SK-N-SH (cell line): ENCODE measurements at regions not wholly inside any gene's neighbourhood (a gene's known extent, or its start where the extent isn't known, plus 50 kb on each side); places are given as distances from the start of the nearest gene placed in this dataset.

Experiments used
- CTCF ChIP-seq: fragments of 200-600 bp; sonication (generic); IDR thresholded peaks from 2 replicates; pipeline ENCODE4 v1.6.1; 2017; ENCODE audit warnings: antibody characterized with exemption, mild to moderate bottlenecking, moderate library complexity
- EZH2phosphoT487 ChIP-seq: fragments of 200-600 bp; sonication (generic); IDR thresholded peaks from 2 replicates; pipeline ENCODE4 v1.6.1; 2017; ENCODE audit warnings: low read depth, mixed run types, mild to moderate bottlenecking, antibody characterized with exemption, moderate library complexity, borderline replicate concordance
- FOXM1 ChIP-seq: IDR thresholded peaks from 2 replicates; pipeline ENCODE4 v1.4.0; 2012; ENCODE audit warnings: low read depth, mild to moderate bottlenecking
- RCOR1 ChIP-seq: fragments of 150-350 bp; IDR thresholded peaks from 2 replicates; pipeline ENCODE4 v1.6.1; 2017; ENCODE audit warnings: antibody characterized with exemption, low read length
- RFX5 ChIP-seq: IDR thresholded peaks from 2 replicates; pipeline ENCODE4 v1.6.1; 2012; ENCODE audit warnings: mild to moderate bottlenecking, improper control_type of control experiment, low read length
- TAF1 ChIP-seq: IDR thresholded peaks from 2 replicates; pipeline ENCODE4 v1.6.1; 2012; ENCODE audit warnings: low read depth, mild to moderate bottlenecking, low read length, moderate library complexity, borderline replicate concordance
- TEAD4 ChIP-seq: IDR thresholded peaks from 2 replicates; pipeline ENCODE4 v1.4.0; 2012; ENCODE audit warnings: mild to moderate bottlenecking, borderline replicate concordance; ENCODE audit not compliant: insufficient read depth
- YY1 ChIP-seq: IDR thresholded peaks from 2 replicates; pipeline ENCODE4 v1.4.0; 2012; ENCODE audit warnings: low read depth, mild to moderate bottlenecking
- TF ChIP-seq, protein P1 (sequence below): IDR thresholded peaks from 2 replicates; pipeline ENCODE4; 2012
- TF ChIP-seq, protein P2 (sequence below): IDR thresholded peaks from 2 replicates; pipeline ENCODE4 v1.6.1; 2012; ENCODE audit warnings: mild to moderate bottlenecking, low read depth, low read length, moderate library complexity
- TF ChIP-seq, protein P3 (sequence below): IDR thresholded peaks from 2 replicates; pipeline ENCODE4 v1.4.0; 2012; ENCODE audit warnings: low read depth

DNA sequence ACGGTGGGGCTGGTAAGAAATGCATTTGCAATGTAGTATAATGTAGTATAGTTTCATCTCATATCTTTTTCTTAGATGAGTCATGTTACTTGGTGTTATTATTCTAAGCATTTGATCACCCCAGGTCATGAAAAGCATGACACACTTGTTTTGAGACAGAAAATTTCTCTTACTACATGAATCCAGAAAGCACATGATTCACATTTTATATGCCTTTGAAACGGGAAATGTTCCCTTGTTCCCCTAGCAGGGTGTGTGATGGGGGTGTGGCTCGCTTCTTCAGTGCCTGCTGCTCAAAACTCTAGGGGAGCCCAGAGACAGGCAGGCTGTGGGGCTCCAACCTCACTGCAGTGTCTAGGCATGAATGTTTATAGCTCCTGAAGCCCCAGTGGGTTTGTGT is 116.0 kb upstream of the RAB27B start:
- TF ChIP-seq RFX5, result no peak
- TF ChIP-seq CTCF, result no peak
- TF ChIP-seq, protein P1, sequence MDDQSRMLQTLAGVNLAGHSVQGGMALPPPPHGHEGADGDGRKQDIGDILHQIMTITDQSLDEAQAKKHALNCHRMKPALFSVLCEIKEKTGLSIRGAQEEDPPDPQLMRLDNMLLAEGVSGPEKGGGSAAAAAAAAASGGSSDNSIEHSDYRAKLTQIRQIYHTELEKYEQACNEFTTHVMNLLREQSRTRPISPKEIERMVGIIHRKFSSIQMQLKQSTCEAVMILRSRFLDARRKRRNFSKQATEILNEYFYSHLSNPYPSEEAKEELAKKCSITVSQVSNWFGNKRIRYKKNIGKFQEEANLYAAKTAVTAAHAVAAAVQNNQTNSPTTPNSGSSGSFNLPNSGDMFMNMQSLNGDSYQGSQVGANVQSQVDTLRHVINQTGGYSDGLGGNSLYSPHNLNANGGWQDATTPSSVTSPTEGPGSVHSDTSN, result no peak
- TF ChIP-seq, protein P2, sequence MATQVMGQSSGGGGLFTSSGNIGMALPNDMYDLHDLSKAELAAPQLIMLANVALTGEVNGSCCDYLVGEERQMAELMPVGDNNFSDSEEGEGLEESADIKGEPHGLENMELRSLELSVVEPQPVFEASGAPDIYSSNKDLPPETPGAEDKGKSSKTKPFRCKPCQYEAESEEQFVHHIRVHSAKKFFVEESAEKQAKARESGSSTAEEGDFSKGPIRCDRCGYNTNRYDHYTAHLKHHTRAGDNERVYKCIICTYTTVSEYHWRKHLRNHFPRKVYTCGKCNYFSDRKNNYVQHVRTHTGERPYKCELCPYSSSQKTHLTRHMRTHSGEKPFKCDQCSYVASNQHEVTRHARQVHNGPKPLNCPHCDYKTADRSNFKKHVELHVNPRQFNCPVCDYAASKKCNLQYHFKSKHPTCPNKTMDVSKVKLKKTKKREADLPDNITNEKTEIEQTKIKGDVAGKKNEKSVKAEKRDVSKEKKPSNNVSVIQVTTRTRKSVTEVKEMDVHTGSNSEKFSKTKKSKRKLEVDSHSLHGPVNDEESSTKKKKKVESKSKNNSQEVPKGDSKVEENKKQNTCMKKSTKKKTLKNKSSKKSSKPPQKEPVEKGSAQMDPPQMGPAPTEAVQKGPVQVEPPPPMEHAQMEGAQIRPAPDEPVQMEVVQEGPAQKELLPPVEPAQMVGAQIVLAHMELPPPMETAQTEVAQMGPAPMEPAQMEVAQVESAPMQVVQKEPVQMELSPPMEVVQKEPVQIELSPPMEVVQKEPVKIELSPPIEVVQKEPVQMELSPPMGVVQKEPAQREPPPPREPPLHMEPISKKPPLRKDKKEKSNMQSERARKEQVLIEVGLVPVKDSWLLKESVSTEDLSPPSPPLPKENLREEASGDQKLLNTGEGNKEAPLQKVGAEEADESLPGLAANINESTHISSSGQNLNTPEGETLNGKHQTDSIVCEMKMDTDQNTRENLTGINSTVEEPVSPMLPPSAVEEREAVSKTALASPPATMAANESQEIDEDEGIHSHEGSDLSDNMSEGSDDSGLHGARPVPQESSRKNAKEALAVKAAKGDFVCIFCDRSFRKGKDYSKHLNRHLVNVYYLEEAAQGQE, result no peak
- no peak for TF ChIP-seq RCOR1
- TF ChIP-seq, protein P3, sequence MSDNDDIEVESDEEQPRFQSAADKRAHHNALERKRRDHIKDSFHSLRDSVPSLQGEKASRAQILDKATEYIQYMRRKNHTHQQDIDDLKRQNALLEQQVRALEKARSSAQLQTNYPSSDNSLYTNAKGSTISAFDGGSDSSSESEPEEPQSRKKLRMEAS, result no peak
- no peak for TF ChIP-seq EZH2phosphoT487
- no peak for TF ChIP-seq FOXM1
- TF ChIP-seq TEAD4, result no peak
- no peak for TF ChIP-seq YY1
- no peak for TF ChIP-seq TAF1
